ENCODE measurements at regions not wholly inside any gene's neighbourhood (a gene's known extent, or its start where the extent isn't known, plus 50 kb on each side); places are given as distances from the start of the nearest gene placed in this dataset.

- TF ChIP-seq CTCF (conservative IDR thresholded peaks at IDR 0.05; ENCODE audit: low read length): no peak
- H3K4me3 ChIP-seq (ENCODE audit: low read length): no peak overlapping the region
- no peak for DNase-seq (ENCODE audit: low read depth)
Measured at GRCh38 chr2:151197184-151198108, 64.2 kb downstream of the RBM43 start.

- no peak overlapping the region for H3K4me3 ChIP-seq (ENCODE audit: low read length)
- no peak for DNase-seq (ENCODE audit: low read depth)
- TF ChIP-seq CTCF (conservative IDR thresholded peaks at IDR 0.05; ENCODE audit: low read length): no peak
Measured at GRCh38 chr2:151193576-151193975, 68.1 kb downstream of the RBM43 start.

GRCh38 chr2:151192681-151193080 is 69.0 kb downstream of the RBM43 start:
- no peak for TF ChIP-seq CTCF (conservative IDR thresholded peaks at IDR 0.05; ENCODE audit: low read length)
- DNase-seq (ENCODE audit: low read depth): no peak
- H3K4me3 ChIP-seq (ENCODE audit: low read length): no peak overlapping the region

- TF ChIP-seq CTCF (conservative IDR thresholded peaks at IDR 0.05; ENCODE audit: low read length): no peak
- no peak for DNase-seq (ENCODE audit: low read depth)
- H3K4me3 ChIP-seq (ENCODE audit: low read length): no peak overlapping the region
Measured at GRCh38 chr2:151191001-151191400, 70.7 kb downstream of the RBM43 start.

GRCh38 chr2:151189125-151189524 is 72.5 kb downstream of the RBM43 start:
- H3K4me3 ChIP-seq (ENCODE audit: low read length): no peak overlapping the region
- DNase-seq (ENCODE audit: low read depth): no peak
- no peak for TF ChIP-seq CTCF (conservative IDR thresholded peaks at IDR 0.05; ENCODE audit: low read length)

- DNase-seq (ENCODE audit: low read depth): no peak
- no peak for TF ChIP-seq CTCF (conservative IDR thresholded peaks at IDR 0.05; ENCODE audit: low read length)
- no peak overlapping the region for H3K4me3 ChIP-seq (ENCODE audit: low read length)
Measured at GRCh38 chr2:151186011-151186410, 75.7 kb downstream of the RBM43 start.

Measured in AG10803 (cell line).